GM19397 (cell line): ENCODE measurements at regions not wholly inside any gene's neighbourhood (a gene's known extent, or its start where the extent isn't known, plus 50 kb on each side); places are given as distances from the start of the nearest gene placed in this dataset.

ENCODE experiments used
- ATAC-seq: cut with Tn5 transposase; IDR thresholded peaks from one replicate; pipeline ENCODE4 v1.9.1; 2021; ENCODE audit warnings: mild to moderate bottlenecking, moderate library complexity; ENCODE audit not compliant: unreplicated experiment

DNA sequence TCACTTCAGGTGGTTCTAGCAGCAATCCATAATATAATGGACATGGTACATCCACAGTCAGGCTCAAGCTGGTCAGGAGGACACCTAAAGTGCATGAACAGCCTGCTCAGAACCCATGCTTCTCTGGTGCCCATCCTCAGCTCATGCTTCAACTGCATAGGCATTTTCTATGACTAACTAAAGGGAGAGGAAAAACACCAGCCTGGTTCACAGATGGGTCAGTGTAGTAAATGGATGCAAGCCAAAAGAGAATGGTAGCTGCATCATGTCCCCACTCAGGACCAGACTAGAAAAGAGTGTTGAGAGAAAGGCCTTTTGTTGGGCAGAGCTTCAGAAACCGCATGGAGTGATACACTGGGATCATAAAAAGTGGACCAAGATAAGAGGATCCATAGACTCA lies 556.6 kb downstream of the TLE1 start:
- ATAC-seq, result no peak

DNA sequence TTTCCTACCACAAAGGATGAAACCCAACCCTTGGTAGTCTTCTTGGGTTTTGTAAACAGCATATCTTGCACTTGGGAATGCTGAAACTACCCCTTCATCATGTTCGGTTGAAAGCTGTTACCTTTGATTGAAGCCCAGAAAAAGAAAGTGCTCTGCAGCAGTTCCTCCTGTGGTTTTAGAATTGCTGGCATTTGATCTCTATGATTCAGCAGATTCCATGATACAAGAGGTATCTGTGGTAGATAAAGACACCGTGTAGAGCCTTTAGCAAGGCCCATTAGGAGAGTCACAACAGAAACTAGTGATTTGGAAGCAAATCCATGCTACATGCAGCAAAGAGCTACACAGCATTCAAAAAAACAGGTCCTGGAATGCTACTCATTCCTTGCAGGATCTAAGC lies 557.0 kb downstream of the TLE1 start:
- no peak for ATAC-seq

DNA sequence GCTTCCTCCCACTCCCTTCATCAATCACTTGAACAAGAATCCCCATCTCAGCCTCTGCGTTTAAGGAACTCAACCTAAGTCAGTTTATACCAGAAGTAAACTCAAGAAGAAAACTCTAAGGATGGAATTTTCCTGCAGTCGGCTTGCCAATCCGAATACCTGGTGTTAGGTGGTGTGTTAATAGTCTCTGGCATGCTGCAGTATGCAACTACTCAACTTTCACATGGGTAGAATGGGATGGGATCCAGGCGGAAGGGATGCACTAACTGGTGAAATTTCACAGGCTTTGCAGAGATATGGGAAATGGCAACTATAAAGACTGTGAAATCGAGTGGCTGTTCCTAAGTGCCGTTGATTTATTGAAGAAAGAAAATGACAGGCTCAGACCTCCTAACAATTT lies 560.6 kb downstream of the TLE1 start:
- ATAC-seq, result no peak

DNA sequence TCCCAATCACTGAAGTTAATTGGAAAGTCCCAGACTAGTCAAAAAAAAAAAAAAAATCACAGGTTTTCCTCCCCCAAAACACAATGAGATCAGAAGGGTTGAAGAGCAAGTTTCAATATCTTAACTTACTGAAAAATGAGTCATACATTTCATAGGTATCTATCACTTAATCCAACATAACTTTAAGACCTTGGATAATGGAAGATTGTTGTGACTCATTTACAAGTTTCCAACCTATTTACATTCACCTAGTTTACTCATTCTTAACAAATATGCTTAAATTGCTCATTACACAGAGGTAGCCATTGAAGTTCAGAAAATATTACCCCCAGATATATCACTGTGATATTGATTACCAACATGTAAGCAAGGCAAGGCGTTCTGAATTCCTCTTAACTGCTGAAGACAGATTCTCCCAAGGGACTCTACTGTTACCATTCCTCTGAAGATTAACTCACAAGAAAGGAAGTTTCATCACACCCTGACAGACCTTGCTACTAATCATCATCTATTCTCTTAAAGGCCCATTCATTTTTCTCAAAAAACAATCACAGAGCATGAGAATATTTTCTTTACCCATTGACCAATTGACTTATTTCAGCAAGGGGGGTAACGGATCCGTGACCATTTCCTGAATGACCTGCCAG lies 563.8 kb downstream of the TLE1 start:
- ATAC-seq, result no peak

DNA sequence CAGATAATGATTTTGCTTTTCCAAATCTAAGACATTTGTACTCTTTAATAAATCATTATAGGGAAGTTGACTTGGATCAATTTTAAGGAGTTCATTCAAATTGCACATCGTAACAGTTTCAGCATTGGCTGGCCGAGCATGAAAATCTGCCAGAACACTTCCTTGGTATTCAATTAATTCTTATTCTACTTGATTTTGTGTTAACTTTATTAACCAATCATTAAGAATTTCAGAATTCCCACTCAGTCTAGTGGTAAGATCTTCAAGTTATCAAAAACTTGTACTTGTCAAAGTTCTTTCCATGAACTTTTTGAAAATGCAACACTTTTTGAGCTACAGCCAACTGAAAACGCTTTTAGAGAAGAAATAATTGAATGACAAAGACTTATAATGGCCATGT lies 565.8 kb downstream of the TLE1 start:
- no peak for ATAC-seq

DNA sequence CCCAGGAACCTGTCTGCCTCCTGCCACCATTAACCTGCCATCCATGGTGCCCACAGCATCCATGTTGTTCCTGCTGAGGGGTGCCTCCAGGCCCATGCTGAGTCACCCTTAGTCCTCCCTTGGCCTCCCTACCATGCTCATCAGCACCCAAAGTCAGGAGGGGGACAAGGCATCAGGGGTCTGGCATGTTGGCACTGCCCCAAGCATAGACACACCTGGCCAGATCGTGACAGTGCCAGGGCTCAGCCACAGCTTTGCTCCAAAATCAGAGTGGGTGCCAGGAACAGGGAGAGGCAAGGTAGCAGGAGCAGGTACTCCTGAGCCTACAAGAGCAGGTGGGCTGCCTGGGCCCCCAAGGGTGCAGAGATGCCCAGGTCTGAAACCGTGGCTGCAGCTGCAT lies 566.6 kb downstream of the TLE1 start:
- ATAC-seq, result no peak

DNA sequence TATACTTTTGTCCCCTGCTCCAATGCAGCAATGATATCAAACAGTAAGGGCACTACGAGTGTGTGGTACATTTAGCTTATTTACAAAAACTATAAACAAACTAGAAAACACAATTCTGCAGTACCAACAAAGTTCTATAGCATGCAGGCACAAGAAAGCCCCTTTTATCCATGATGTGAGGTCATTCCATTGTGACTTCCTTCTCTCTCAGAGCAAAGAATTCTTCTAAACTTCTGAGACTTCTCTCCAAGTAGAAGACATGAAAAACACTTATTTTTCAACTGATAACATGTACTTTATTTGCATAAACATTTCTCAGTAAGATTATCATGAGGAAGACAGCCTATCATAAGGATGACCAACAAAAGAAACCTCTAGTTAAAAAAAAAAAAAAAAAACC lies 569.8 kb downstream of the TLE1 start:
- no peak for ATAC-seq

DNA sequence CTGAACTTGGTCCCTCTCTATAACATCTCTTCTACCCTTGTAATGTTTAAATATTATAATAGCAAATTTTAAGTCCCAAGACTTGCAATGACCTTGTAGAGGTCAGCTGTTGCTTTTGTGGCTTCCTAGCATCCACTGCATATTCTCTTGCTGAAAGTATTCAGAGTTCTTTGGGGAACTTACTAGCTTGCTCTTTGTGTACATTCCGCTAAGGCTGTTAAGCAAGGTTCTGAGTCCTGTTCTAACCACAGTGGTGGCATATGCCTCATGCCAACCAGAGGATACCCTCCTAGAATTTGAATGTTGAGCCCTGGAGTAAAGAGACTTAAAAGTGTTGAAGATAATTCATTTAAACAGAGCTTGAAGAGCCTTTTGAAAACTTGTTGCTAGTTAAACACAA lies 570.9 kb downstream of the TLE1 start:
- ATAC-seq, result no peak

DNA sequence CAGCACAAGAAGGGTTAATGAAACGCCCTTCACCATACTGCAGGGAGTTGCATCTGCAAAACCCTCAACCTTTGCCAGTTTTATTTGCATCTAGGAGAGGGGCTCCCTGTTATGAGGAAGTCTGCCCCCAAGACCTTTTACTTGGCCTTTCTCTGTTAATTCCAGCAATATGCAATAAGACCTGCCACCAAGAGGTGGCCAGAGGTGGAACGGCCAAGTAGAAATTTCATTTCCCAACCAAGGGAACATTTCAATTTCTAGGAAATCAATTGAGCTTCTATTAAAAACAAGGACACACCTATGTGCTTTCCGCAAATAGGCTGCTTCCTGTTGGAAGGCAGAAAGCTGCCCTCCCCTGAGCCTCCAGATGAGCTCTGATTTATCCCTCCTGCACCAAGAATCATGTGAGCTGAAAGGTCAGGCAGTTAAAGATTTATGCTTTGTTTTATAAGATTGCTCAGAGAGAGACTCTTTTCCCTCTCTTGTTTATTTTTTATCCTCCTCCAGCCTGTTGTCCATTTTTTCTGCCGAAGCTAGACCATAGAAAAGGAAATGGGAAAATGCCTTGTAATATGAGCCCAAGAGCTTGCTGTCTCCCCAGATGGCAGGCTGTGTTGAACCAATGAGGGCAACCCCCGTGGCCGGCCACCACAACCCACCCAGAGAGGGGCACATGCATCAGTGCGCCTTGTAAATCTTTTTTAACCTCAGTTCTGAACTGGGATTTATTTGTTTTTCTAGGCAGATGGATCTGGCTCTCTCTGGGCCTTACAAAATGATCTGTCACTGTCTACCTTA lies 572.8 kb downstream of the TLE1 start:
- ATAC-seq, result no peak

DNA sequence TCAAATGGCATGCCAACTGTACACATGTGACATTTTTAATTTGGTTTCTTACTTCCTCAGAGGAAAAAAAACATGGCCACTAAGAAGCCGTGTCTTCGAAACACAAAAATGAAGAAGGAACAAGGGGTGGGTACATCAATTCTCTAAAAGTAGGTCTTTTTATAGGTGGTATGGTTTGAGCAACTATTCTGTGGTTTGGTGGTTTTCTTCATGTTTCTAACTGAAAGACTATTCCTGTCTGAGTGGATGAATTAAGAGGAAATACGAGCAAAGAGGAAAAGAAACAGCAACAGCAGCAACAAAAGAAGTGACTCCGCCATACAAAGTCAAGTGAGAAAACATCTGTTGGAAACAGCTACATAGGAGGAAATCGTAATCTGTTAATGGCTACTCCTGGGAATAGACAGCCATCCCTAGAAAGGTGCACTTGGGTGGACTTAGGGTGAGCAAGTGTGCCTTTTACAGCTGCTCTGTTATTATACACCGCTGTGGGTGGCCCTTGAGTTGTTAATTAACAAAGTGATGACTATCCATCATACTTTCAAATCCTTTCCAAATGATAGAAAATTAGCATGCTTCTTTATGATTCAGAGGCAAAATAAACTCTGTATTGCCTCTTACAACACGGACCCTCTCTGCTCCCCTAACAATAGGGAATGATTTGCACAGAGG lies 575.8 kb downstream of the TLE1 start:
- ATAC-seq, result no peak

DNA sequence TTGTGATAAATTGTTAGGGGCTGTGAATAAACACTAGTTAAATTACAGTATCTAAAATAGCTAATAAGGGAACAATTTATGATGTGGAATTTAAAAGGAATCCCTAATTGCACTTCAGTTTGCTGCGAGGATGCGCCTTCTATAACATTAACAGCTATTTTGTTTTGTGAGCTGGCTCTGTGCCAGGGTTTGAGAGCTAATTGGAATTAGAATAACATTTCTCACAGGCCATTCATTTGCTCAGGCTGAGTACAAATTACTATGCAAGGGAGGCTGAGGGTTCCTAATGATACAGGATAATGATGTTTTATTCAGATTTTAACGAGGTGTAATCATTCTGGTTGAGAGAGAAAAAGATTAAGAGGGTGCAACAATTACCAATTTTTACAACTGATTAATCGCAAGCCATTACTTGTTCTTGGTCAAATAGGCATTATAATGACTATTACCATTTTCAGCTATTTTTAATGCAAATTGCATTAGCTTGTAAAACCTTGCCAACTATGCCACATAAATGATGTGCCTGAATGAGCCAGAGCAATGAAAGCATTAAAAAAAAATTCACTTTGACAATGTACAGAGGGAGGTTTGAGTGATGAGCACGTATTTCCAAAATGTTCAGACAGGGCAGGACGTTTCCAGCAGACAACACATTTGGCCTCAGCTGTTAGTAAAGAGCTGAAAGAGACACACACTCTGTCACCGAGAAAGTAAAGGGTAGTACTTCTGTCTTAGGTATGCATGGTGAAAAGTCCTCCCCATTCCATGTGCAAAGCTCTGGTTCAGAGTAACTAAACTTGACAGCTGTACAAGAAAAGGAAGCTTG lies 576.5 kb downstream of the TLE1 start:
- ATAC-seq, result no peak

DNA sequence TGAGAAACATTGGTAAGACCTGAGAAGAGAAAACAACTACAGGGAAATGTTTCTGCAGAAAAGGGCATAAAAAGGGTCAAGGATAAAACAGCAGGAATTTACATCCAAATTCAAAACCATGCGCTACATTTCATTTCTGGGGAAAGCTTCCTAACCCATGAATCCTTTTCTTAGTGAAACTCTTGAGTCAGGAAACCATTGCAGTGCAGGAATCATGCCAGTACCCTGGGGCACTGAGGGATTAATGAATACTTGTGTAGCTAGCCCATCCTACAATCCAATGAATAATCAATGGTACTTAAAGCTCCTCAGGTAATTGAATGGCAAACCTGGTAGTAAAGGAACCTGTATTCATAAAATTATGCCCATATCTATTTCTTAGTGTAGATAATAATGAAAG lies 580.5 kb downstream of the TLE1 start:
- no peak for ATAC-seq

DNA sequence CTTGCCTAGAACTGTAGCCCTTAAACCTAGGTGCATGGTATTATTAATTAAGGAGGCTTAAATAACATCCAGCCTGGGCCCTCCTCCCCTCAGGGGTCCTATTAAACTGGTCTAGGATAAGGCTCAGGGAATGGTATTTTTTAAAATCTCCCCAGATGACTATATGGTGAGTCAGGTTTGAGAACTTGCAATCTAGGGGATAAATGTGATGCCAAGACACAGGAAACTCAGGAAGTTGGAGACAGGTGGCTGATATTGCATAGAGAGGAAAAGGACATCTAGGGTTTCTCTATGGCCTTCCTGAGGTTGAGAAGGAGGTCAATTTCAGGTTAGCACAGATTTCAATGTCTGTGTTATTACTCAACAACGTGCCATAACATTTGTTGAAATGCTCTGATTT lies 581.0 kb downstream of the TLE1 start:
- no peak for ATAC-seq

DNA sequence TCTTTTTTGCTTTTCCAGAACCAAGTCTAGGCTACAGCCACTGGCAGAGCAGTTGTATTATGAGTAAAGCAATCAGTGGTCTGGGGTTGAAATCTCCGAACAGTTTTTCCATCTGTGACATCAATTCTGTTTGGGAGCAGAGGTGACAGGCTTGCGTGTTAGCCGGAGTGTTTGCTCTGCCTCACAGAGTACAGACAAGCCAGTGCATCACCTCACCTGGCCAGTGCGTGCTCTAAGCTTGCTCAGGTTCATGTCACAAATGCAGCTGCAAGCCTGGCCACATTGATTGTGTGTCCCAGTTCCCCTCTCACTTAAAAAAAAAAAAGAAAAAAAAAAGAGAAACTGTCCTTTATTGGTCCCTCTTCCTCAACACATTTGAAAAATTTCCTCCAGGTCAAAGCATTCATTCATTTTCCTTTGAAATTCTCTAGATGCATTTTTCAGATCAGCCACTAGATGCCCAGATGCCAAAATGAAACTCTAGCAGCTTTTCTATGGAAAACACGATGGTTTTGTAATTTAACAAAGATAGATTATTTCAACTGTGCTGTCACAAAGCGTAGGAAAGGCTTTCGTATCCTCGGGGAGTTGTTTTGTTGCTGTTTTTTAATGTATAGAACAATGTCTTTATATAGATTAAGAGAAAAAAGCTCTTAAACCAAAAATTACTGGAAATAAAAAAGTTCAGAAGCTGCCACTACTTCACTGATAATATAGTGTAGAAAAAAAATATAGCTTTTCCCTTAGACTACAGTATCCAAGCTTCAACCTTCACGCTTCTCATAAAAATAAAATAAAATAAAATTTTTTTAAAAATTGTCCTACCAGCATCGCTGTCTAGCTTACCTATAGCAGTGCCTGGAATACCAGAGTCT lies 585.5 kb downstream of the TLE1 start:
- ATAC-seq, result no peak

DNA sequence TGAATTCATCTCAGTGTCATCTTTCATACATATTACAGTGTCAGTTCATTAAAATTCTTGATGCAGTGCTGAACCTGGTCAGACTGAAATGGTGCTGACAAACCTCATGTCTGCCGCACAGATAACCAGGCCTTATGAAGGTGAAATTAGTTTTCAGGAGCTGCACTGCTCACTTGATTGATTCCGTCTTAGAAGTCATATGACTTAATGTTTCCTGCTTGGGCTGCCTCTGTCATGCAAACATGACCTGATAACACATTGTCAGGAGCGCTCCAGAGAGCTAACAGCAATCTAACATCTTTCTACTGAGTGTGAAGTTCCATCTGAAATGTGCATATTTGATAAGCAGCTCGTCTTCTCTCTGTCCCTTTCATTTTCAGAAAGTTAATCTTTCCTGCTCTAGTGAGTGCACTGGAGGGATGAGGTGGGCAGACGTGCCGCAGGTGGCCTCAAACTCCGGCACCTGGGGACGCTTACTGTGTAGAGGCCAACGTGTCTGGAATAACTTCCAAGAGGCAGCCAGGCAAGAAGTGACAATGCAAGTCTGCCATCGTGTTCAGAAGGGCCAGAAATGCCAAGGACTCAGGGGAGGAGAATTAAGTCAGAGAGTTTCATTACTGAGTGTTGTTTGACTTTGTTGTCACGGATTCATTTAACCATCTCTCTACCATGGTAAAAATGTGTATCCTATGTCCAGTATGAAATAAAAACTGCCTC lies 592.1 kb downstream of the TLE1 start:
- ATAC-seq, result no peak

DNA sequence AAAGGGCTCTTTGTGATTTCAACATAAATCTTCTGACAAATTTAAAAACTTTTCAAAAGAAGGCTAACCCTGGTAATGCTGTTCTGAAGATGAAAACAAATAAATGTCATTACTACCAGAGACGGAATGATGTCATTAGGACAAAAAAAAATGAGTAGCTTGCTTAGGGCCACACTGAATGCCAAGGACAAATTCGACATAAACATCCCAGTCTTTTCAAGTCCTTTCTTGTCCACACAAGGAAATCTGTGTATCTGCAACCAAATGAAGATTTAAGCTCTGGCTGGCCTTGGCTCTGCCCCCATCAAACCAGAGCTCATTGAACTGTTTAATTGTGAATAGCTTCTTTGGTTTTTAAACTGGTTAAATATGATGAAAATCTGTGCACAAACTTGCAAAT lies 592.7 kb downstream of the TLE1 start:
- no peak for ATAC-seq

DNA sequence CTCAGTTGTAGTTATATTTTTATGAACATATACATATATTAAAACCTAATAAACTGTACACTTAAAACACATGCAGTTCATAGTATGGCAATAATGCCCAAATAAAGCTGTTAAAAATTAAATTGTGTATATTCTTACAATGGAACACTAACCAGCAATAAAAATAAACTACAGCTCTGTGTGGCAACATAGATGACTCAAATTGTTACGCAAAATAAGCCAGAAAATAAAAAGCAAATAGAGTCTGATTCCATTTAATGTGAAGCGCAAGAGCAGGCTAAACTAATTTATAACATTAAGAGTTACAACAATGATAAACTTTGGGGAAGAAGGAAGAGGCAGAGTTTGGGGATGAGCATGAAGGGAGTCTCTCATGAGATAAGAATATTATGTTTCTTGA lies 597.3 kb downstream of the TLE1 start:
- no peak for ATAC-seq

DNA sequence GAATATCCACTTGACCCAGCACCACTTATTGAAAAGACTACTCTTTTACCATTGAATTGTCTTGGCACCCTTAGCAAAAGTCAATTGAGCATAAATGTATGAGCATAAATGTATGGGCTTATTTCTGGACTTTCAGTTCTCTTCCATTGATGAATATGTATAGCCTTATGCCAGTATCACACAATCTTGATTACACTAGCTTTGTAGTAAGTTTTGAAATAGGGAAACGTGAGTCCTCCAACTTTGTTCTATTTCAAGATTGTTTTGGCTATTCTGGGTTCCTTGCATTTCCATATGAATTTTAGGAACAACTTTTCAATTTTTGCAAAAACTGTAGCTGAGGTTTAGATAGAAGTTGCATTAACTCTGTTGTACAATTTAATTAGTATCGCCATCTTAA lies 601.0 kb downstream of the TLE1 start:
- no peak for ATAC-seq

DNA sequence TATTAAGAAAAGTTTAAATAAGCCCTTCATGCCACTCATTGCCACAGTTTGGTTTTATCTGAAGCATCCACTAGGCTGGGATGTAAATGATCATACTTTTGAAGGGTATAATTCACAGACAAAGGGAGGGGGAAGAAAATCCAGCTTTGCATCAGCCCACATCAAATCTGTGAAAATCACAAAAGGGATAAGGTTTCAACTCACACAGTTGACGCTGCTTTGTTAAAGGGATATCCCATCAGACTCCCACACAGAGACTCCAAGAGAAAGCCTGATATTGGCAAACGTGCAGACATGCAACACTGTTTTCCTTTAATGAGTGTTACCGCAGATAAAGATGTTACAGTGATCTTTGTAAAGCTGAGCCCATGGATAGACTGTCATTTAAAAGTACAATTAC lies 602.9 kb downstream of the TLE1 start:
- no peak for ATAC-seq
